CD14-positive monocyte (primary cell): ENCODE measurements at regions not wholly inside any gene's neighbourhood (a gene's known extent, or its start where the extent isn't known, plus 50 kb on each side); places are given as distances from the start of the nearest gene placed in this dataset.

Experiments
- DNase-seq, 3 donors: peaks; one replicate each; pipeline ENCODE4 v3.0.0-alpha.2; 2011 to 2022
- H2AFZ ChIP-seq: 2 replicates; pipeline ENCODE4 v1.6.0; 2012; ENCODE audit warnings: mild to moderate bottlenecking, low read depth, low read length, inconsistent platforms; ENCODE audit not compliant: insufficient read depth, poor library complexity, severe bottlenecking
- H3K27ac ChIP-seq, 2 donors: 1 replicate in 1 of 2; 2 replicates in 1 of 2; pipeline ENCODE4 v1.5.1; 2012 to 2013; ENCODE audit warnings: low read length in 2 of 2, control low read depth in 1 of 2, inconsistent platforms in 1 of 2, low read depth in 1 of 2, mild to moderate bottlenecking in 1 of 2
- H3K27me3 ChIP-seq, 2 donors: one replicate each; pipeline versions ENCODE4 v1.6.0 to v1.6.1; 2011 to 2013; ENCODE audit warnings: low read length in 2 of 2; ENCODE audit not compliant: control insufficient read depth in 2 of 2, insufficient read depth in 2 of 2
- H3K36me3 ChIP-seq, 2 donors: replicated peaks in 1 of 2; 1 replicate in 1 of 2; 2 replicates in 1 of 2; pipeline versions ENCODE4 v1.5.1 to v1.6.1; 2012 to 2013; ENCODE audit warnings: low read length in 2 of 2, control low read depth in 1 of 2, inconsistent platforms in 1 of 2, mild to moderate bottlenecking in 1 of 2; ENCODE audit not compliant: insufficient read depth in 2 of 2, control insufficient read depth in 1 of 2
- H3K4me1 ChIP-seq, 2 donors: 1 replicate in 1 of 2; 2 replicates in 1 of 2; pipeline versions ENCODE4 v1.5.1 to v1.6.1; 2012 to 2013; ENCODE audit warnings: low read length in 2 of 2, control low read depth in 1 of 2, inconsistent platforms in 1 of 2, mild to moderate bottlenecking in 1 of 2, moderate library complexity in 1 of 2; ENCODE audit not compliant: insufficient read depth in 2 of 2, control insufficient read depth in 1 of 2
- H3K4me2 ChIP-seq: replicated peaks from 2 replicates; pipeline ENCODE3; 2012; ENCODE audit warnings: low read length, moderate library complexity, mild to moderate bottlenecking; ENCODE audit not compliant: poor library complexity, severe bottlenecking; ENCODE audit errors: extremely low read depth
- H3K4me3 ChIP-seq, 3 experiments: fragments of 200-600 bp in 1 of 3; sonication (generic) in 1 of 3; replicated peaks in 1 of 3; 1 replicate in 2 of 3; 2 replicates in 1 of 3; pipeline ENCODE4 v1.5.1; 2011 to 2013; ENCODE audit warnings: low read length in 3 of 3, mild to moderate bottlenecking in 3 of 3, control low read depth in 2 of 3, low read depth in 2 of 3, inconsistent platforms in 1 of 3, moderate library complexity in 1 of 3
- H3K79me2 ChIP-seq: 2 replicates; pipeline ENCODE4 v1.6.0; 2012; ENCODE audit warnings: mild to moderate bottlenecking, control low read depth, inconsistent platforms, low read length, moderate library complexity; ENCODE audit not compliant: insufficient read depth
- H3K9ac ChIP-seq: 2 replicates; pipeline ENCODE4 v1.6.0; 2017; ENCODE audit warnings: low read length, mild to moderate bottlenecking; ENCODE audit not compliant: insufficient read depth, poor library complexity, severe bottlenecking
- H3K9me3 ChIP-seq, 2 donors: replicated peaks in 1 of 2; 1 replicate in 1 of 2; 2 replicates in 1 of 2; pipeline versions ENCODE4 v1.5.1 to v1.6.1; 2012 to 2013; ENCODE audit warnings: low read length in 2 of 2, control low read depth in 1 of 2; ENCODE audit not compliant: control insufficient read depth in 1 of 2, insufficient read depth in 1 of 2
- H4K20me1 ChIP-seq: 2 replicates; pipeline ENCODE4 v1.6.0; 2012; ENCODE audit warnings: mild to moderate bottlenecking, low read length, control low read depth, moderate library complexity; ENCODE audit not compliant: insufficient read depth
- H3K27ac Mint-ChIP-seq, 7 donors: one replicate each; pipeline ENCODE4 v1.8.0; 2020; ENCODE audit warnings: mild to moderate bottlenecking in 7 of 7, mixed read lengths in 7 of 7, moderate library complexity in 6 of 7, inconsistent platforms in 2 of 7
- H3K27me3 Mint-ChIP-seq, 3 donors: one replicate each; pipeline ENCODE4 v1.8.0; 2021 to 2022; ENCODE audit warnings: low read depth in 3 of 3, mild to moderate bottlenecking in 3 of 3, mixed read lengths in 3 of 3, moderate library complexity in 3 of 3, inconsistent platforms in 1 of 3
- H3K36me3 Mint-ChIP-seq, 2 donors: one replicate each; pipeline ENCODE4 v1.8.0; 2020; ENCODE audit warnings: mixed read lengths in 2 of 2, inconsistent platforms in 1 of 2, mild to moderate bottlenecking in 1 of 2
- H3K4me1 Mint-ChIP-seq: one replicate; pipeline ENCODE4 v1.8.0; 2020; ENCODE audit warnings: mild to moderate bottlenecking, mixed read lengths
- H3K4me3 Mint-ChIP-seq, 2 donors: one replicate each; pipeline ENCODE4 v1.8.0; 2020; ENCODE audit warnings: mild to moderate bottlenecking in 2 of 2, mixed read lengths in 2 of 2, moderate library complexity in 1 of 2
- H3K9me3 Mint-ChIP-seq, 7 donors: one replicate each; pipeline ENCODE4 v1.8.0; 2020 to 2022; ENCODE audit warnings: mixed read lengths in 7 of 7, mild to moderate bottlenecking in 6 of 7, moderate library complexity in 6 of 7, inconsistent platforms in 2 of 7
- WGBS: methylation state at CpG from one replicate; pipeline ENCODE4 v1.1.5; 2013; ENCODE audit warnings: missing lambda C conversion rate; ENCODE audit not compliant: insufficient coverage; 5-methylcytosine and 5-hydroxymethylcytosine counted together
- intact Hi-C, 2 donors: fragments of 100-400 bp; cut with micrococcal nuclease; formaldehyde crosslinking; loops; one replicate each; pipeline versions ENCODE4 v1.15.0 to v1.15.1; 2023
- TF ChIP-seq, protein P1 (sequence below): fragments of 200-600 bp; IDR thresholded peaks from one replicate; pipeline ENCODE4 v1.8.0; 2022; ENCODE audit warnings: antibody characterized with exemption, mild to moderate bottlenecking

DNA sequence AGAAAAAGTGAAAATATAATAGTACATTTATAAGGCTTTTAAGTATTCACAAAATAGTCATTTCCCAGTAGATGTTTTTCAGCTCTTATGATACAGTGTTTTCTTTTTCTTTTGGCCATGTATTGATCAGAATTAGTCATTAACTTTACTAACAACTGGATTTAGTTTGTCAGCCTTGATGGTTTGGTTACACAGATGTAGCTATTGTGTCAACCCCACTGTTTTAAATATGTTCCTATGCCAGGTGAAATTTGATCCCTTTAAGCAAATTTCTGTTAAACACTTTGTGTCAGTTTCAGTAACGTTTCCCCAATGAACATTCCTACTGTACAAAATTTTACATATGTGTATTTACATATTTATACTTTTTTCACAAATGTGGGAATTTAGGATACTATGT is 261.5 kb upstream of the STARD13 start:
- Mint-ChIP-seq H3K27ac (no peak overlapping the region), H3K9me3 (peaks cover 0 to 3% (median 2%) of the 10 kb centered on the region in 7 donors), H3K27me3 (no peaks in the 10 kb centered on the region), H3K4me1 (peaks cover 22% of the 10 kb centered on the region), H3K4me3 (no peak overlapping the region), H3K36me3 (peaks cover 0 to 3% of the 10 kb centered on the region in 2 donors)
- Histone ChIP-seq H3K79me2 (no peaks in the 10 kb centered on the region), H3K36me3 (no peaks in the 10 kb centered on the region), H3K9ac (no peak overlapping the region), H3K27me3 (no peaks in the 10 kb centered on the region), H3K27ac (no peak overlapping the region), H4K20me1 (no peaks in the 10 kb centered on the region), H2AFZ (no peak overlapping the region), H3K9me3 (no peaks in the 10 kb centered on the region), H3K4me1 (peaks cover 22 to 34% of the 10 kb centered on the region in 2 donors), H3K4me3 (no peak overlapping the region), H3K4me2 (no peak overlapping the region)
- no peak for DNase-seq
- WGBS = no CpG with 5 or more reads among the region's 1 CpG
- intact Hi-C loops = loop anchor here (5.0 to 10.0 kb wide), 5 partner anchors 178 to 1232 kb away; partner anchors contain the start of genes RFC3 (in 2 of the 2), BRCA2 (in 1 of the 2), PDS5B (in 1 of the 2) and ZAR1L (in 1 of the 2)
- TF ChIP-seq, protein P1, sequence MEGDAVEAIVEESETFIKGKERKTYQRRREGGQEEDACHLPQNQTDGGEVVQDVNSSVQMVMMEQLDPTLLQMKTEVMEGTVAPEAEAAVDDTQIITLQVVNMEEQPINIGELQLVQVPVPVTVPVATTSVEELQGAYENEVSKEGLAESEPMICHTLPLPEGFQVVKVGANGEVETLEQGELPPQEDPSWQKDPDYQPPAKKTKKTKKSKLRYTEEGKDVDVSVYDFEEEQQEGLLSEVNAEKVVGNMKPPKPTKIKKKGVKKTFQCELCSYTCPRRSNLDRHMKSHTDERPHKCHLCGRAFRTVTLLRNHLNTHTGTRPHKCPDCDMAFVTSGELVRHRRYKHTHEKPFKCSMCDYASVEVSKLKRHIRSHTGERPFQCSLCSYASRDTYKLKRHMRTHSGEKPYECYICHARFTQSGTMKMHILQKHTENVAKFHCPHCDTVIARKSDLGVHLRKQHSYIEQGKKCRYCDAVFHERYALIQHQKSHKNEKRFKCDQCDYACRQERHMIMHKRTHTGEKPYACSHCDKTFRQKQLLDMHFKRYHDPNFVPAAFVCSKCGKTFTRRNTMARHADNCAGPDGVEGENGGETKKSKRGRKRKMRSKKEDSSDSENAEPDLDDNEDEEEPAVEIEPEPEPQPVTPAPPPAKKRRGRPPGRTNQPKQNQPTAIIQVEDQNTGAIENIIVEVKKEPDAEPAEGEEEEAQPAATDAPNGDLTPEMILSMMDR = no peak

- no peaks in the 10 kb centered on the region for H3K27me3 Mint-ChIP-seq
- H3K9me3 ChIP-seq = no peaks in the 10 kb centered on the region
- peak; percentile 46 to 59 (median 48) for DNase-seq
- peaks cover 22% of the 10 kb centered on the region for H3K4me1 Mint-ChIP-seq
- H3K9me3 Mint-ChIP-seq = peaks cover 0 to 3% (median 2%) of the 10 kb centered on the region in 7 donors
- H3K4me1 ChIP-seq = peaks cover 21 to 33% of the 10 kb centered on the region in 2 donors
- H3K27me3 ChIP-seq = no peaks in the 10 kb centered on the region
- peak overlapping the region in 1 of 3 experiments; percentile 31 for H3K4me3 ChIP-seq
- no peak overlapping the region for H3K9ac ChIP-seq
- H3K27ac Mint-ChIP-seq = peak overlapping the region in 6 of 7 donors; percentile 25 to 78 (median 72)
- TF ChIP-seq, protein P1 = no peak
- no peak overlapping the region for H2AFZ ChIP-seq
- peak overlapping the region; percentile 35 for H3K4me2 ChIP-seq
- peak overlapping the region in 1 of 2 donors; percentile 48 for H3K4me3 Mint-ChIP-seq
- no peaks in the 10 kb centered on the region for H3K36me3 ChIP-seq
- intact Hi-C loops = loop anchor here (5.0 to 10.0 kb wide), 5 partner anchors 177 to 1233 kb away; partner anchors contain the start of genes RFC3 (in 2 of the 2), BRCA2 (in 1 of the 2), PDS5B (in 1 of the 2) and ZAR1L (in 1 of the 2)
- H3K27ac ChIP-seq = peak overlapping the region in 1 of 2 donors; percentile 72
- no peaks in the 10 kb centered on the region for H3K79me2 ChIP-seq
- peaks cover 0 to 3% of the 10 kb centered on the region in 2 donors for H3K36me3 Mint-ChIP-seq
- H4K20me1 ChIP-seq = no peaks in the 10 kb centered on the region
Observed at GRCh38 chr13:33548069-33548468, 262.5 kb upstream of the STARD13 start.
